ENCODE measurements at regions not wholly inside any gene's neighbourhood (a gene's known extent, or its start where the extent isn't known, plus 50 kb on each side); places are given as distances from the start of the nearest gene placed in this dataset.

- TF ChIP-seq CTCF (conservative IDR thresholded peaks at IDR 0.05) (no peak), ZFX (IDR thresholded peaks at IDR 0.05) (no peak)
Observed at GRCh38 chr2:223117533-223117932, 65.5 kb downstream of the KCNE4 start.

All from C4-2B (cell line).